ENCODE measurements at regions not wholly inside any gene's neighbourhood (a gene's known extent, or its start where the extent isn't known, plus 50 kb on each side); places are given as distances from the start of the nearest gene placed in this dataset.
A peak's percentile ranks its signal among the peaks of the same experiment; 100 is the strongest.

- intact Hi-C loops (cut with DNase I) = no loop called here
- H3K27me3 ChIP-seq = peaks cover 0 to 6% (median 0%) of the 10 kb centered on the region in 4 donors
- 37 to 43% methylated on average over 6 of the region's 6 CpGs for WGBS, 2 donors
- TF ChIP-seq CTCF (IDR thresholded peaks at IDR 0.05) = no peak
- DNase-seq (no peak), ATAC-seq (no peak), FAIRE-seq (no peak)
- no peak overlapping the region for H3K27ac ChIP-seq
- no peaks in the 10 kb centered on the region for H3K36me3 ChIP-seq
- H3K9me3 ChIP-seq = no peaks in the 10 kb centered on the region
- no peak overlapping the region for H3K4me3 ChIP-seq
- no peaks in the 10 kb centered on the region for H3K4me1 ChIP-seq
Observed at GRCh38 chr20:1786486-1786885, 108.7 kb upstream of the SIRPA start.

- Histone ChIP-seq H3K9me3 (no peaks in the 10 kb centered on the region), H3K4me3 (no peak overlapping the region), H3K4me1 (no peaks in the 10 kb centered on the region), H3K36me3 (no peaks in the 10 kb centered on the region), H3K27me3 (peaks cover 0 to 6% (median 0%) of the 10 kb centered on the region in 4 donors), H3K27ac (no peak overlapping the region)
- 49 to 74% methylated on average over 4 of the region's 4 CpGs for WGBS, 2 donors
- no peak for TF ChIP-seq CTCF (IDR thresholded peaks at IDR 0.05)
- no peak for FAIRE-seq
- intact Hi-C loops (cut with DNase I) = no loop called here
- no peak for DNase-seq
- ATAC-seq = peak in 2 of 4 donors; percentile 41 to 53
Observed at GRCh38 chr20:1784586-1784985, 110.6 kb upstream of the SIRPA start.

- FAIRE-seq = no peak
- no peaks in the 10 kb centered on the region for H3K36me3 ChIP-seq
- H3K9me3 ChIP-seq = no peaks in the 10 kb centered on the region
- intact Hi-C loops (cut with DNase I) = no loop called here
- no peak for TF ChIP-seq CTCF (IDR thresholded peaks at IDR 0.05)
- no peak overlapping the region for H3K4me3 ChIP-seq
- no peaks in the 10 kb centered on the region for H3K4me1 ChIP-seq
- H3K27ac ChIP-seq = no peak overlapping the region
- H3K27me3 ChIP-seq = peaks cover 0 to 6% (median 0%) of the 10 kb centered on the region in 4 donors
- WGBS, 2 donors = 62 to 66% methylated on average over 4 of the region's 4 CpGs
- DNase-seq = no peak
- no peak for ATAC-seq
Observed at GRCh38 chr20:1783245-1783644, 112.0 kb upstream of the SIRPA start.

GRCh38 chr20:1782181-1782580 lies 113.0 kb upstream of the SIRPA start:
- WGBS, 2 donors = 64 to 68% methylated on average over 3 of the region's 3 CpGs
- H3K36me3 ChIP-seq = no peaks in the 10 kb centered on the region
- no peak overlapping the region for H3K27ac ChIP-seq
- intact Hi-C loops (cut with DNase I) = no loop called here
- no peaks in the 10 kb centered on the region for H3K27me3 ChIP-seq
- no peak for DNase-seq
- no peaks in the 10 kb centered on the region for H3K4me1 ChIP-seq
- no peak for TF ChIP-seq CTCF (IDR thresholded peaks at IDR 0.05)
- no peak for FAIRE-seq
- ATAC-seq = no peak
- H3K4me3 ChIP-seq = no peak overlapping the region
- no peaks in the 10 kb centered on the region for H3K9me3 ChIP-seq

GRCh38 chr20:1779567-1779966 lies 115.6 kb upstream of the SIRPA start:
- WGBS, 2 donors = 61 to 70% methylated on average over 5 of the region's 5 CpGs
- Histone ChIP-seq H3K4me1 (peaks cover 0 to 6% (median 6%) of the 10 kb centered on the region in 3 donors), H3K36me3 (no peaks in the 10 kb centered on the region), H3K9me3 (no peaks in the 10 kb centered on the region), H3K27ac (no peak overlapping the region), H3K27me3 (no peaks in the 10 kb centered on the region), H3K4me3 (no peak overlapping the region)
- no peak for DNase-seq
- FAIRE-seq = no peak
- intact Hi-C loops (cut with DNase I) = no loop called here
- ATAC-seq = no peak
- no peak for TF ChIP-seq CTCF (IDR thresholded peaks at IDR 0.05)

All from pancreas (tissue), 10 donors.